WTC11 (cell line): ENCODE measurements at regions not wholly inside any gene's neighbourhood (a gene's known extent, or its start where the extent isn't known, plus 50 kb on each side); places are given as distances from the start of the nearest gene placed in this dataset.

Source experiments
- ARID4B ChIP-seq: sonication (generic); formaldehyde crosslinking; IDR thresholded peaks from 2 replicates; pipeline ENCODE4 v1.8.0; 2023; ENCODE audit warnings: missing genetic modification reagents, mild to moderate bottlenecking, borderline replicate concordance
- CTCF ChIP-seq: fragments of 200-600 bp; IDR thresholded peaks from 2 replicates; pipeline ENCODE4 v1.8.0; 2022; ENCODE audit warnings: antibody characterized with exemption
- ERG ChIP-seq: fragments of 250-450 bp; sonication (Bioruptor Pico); IDR thresholded peaks from 2 replicates; pipeline ENCODE4 v1.8.0; 2021; ENCODE audit warnings: mild to moderate bottlenecking
- FOXJ3 ChIP-seq: sonication (generic); formaldehyde crosslinking; IDR thresholded peaks from 2 replicates; pipeline ENCODE4 v1.9.0; 2021; ENCODE audit warnings: missing genetic modification reagents, mild to moderate bottlenecking, borderline replicate concordance
- FOXP4 ChIP-seq: sonication (generic); formaldehyde crosslinking; IDR thresholded peaks from 2 replicates; pipeline ENCODE4 v1.8.0; 2022; ENCODE audit warnings: mild to moderate bottlenecking, missing genetic modification reagents
- NR1H2 ChIP-seq: sonication (generic); formaldehyde crosslinking; IDR thresholded peaks from 2 replicates; pipeline ENCODE4 v1.9.0; 2021; ENCODE audit warnings: mild to moderate bottlenecking, moderate library complexity, missing genetic modification reagents
- NR2C2 ChIP-seq: sonication (generic); formaldehyde crosslinking; IDR thresholded peaks from 2 replicates; pipeline ENCODE4 v1.8.0; 2022; ENCODE audit warnings: mild to moderate bottlenecking, missing genetic modification reagents
- NR3C1 ChIP-seq: sonication (generic); formaldehyde crosslinking; conservative IDR thresholded peaks from 2 replicates; pipeline ENCODE4 v1.8.1; 2023; ENCODE audit warnings: low read depth, mild to moderate bottlenecking, missing genetic modification reagents
- TEAD1 ChIP-seq: sonication (generic); formaldehyde crosslinking; IDR thresholded peaks from 2 replicates; pipeline ENCODE4 v1.8.0; 2022; ENCODE audit warnings: mild to moderate bottlenecking, missing genetic modification reagents
- ZBTB21 ChIP-seq: sonication (generic); formaldehyde crosslinking; IDR thresholded peaks from 2 replicates; pipeline ENCODE4 v1.8.1; 2023; ENCODE audit warnings: mild to moderate bottlenecking, missing genetic modification reagents, borderline replicate concordance
- ZNF423 ChIP-seq: fragments of 250-450 bp; sonication (Bioruptor Pico); IDR thresholded peaks from 2 replicates; pipeline ENCODE4 v2.1.2; 2022; ENCODE audit warnings: mild to moderate bottlenecking, moderate library complexity
- TF ChIP-seq, protein P1 (sequence below): sonication (generic); formaldehyde crosslinking; IDR thresholded peaks from 2 replicates; pipeline ENCODE4 v1.8.1; 2022; ENCODE audit warnings: low read depth, missing genetic modification reagents, borderline replicate concordance
- TF ChIP-seq, protein P2 (sequence below): sonication (generic); formaldehyde crosslinking; IDR thresholded peaks from 2 replicates; pipeline ENCODE4 v1.8.1; 2022; ENCODE audit warnings: mild to moderate bottlenecking, missing genetic modification reagents, moderate library complexity, borderline replicate concordance
- TF ChIP-seq, protein P3 (sequence below): sonication (generic); formaldehyde crosslinking; IDR thresholded peaks from 2 replicates; pipeline ENCODE4 v1.8.1; 2023; ENCODE audit warnings: mild to moderate bottlenecking, missing genetic modification reagents, moderate library complexity

DNA sequence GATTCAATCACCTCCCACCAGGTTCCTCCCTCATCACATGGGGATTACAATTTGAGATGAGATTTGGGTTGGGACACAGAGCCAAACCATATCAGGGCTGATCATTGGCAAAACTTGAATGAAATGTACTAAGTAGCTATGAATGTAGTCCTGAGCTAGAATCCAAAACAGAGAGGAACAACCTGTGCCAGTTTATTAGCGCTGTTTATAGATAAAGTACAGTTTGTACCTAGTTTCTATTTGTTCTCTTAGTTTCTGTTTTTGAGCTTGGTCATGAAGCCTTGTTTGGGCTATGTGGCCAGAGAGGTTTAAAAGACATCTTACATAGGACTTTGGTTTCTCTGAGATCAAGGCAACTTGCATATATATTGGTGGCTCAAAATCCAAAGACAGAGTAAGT lies 66.9 kb upstream of the INPP4B start:
- TF ChIP-seq FOXP4 (no peak), CTCF (no peak), ZBTB21 (no peak), ZNF423 (CRISPR knock-in tag) (no peak), ERG (CRISPR knock-in tag) (no peak), FOXJ3 (CRISPR knock-in tag) (no peak), NR3C1 (no peak), NR1H2 (CRISPR knock-in tag) (no peak), TEAD1 (CRISPR knock-in tag) (no peak), ARID4B (CRISPR knock-in tag) (no peak), NR2C2 (CRISPR knock-in tag) (no peak)
- TF ChIP-seq, protein P1, sequence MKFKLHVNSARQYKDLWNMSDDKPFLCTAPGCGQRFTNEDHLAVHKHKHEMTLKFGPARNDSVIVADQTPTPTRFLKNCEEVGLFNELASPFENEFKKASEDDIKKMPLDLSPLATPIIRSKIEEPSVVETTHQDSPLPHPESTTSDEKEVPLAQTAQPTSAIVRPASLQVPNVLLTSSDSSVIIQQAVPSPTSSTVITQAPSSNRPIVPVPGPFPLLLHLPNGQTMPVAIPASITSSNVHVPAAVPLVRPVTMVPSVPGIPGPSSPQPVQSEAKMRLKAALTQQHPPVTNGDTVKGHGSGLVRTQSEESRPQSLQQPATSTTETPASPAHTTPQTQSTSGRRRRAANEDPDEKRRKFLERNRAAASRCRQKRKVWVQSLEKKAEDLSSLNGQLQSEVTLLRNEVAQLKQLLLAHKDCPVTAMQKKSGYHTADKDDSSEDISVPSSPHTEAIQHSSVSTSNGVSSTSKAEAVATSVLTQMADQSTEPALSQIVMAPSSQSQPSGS (CRISPR knock-in tag), result no peak
- TF ChIP-seq, protein P2, sequence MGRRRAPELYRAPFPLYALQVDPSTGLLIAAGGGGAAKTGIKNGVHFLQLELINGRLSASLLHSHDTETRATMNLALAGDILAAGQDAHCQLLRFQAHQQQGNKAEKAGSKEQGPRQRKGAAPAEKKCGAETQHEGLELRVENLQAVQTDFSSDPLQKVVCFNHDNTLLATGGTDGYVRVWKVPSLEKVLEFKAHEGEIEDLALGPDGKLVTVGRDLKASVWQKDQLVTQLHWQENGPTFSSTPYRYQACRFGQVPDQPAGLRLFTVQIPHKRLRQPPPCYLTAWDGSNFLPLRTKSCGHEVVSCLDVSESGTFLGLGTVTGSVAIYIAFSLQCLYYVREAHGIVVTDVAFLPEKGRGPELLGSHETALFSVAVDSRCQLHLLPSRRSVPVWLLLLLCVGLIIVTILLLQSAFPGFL, result no peak
- TF ChIP-seq, protein P3, sequence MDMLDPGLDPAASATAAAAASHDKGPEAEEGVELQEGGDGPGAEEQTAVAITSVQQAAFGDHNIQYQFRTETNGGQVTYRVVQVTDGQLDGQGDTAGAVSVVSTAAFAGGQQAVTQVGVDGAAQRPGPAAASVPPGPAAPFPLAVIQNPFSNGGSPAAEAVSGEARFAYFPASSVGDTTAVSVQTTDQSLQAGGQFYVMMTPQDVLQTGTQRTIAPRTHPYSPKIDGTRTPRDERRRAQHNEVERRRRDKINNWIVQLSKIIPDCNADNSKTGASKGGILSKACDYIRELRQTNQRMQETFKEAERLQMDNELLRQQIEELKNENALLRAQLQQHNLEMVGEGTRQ (CRISPR knock-in tag), result no peak
